HG03196 (cell line): ENCODE measurements at regions not wholly inside any gene's neighbourhood (a gene's known extent, or its start where the extent isn't known, plus 50 kb on each side); places are given as distances from the start of the nearest gene placed in this dataset.

ENCODE experiments used
- ATAC-seq: cut with Tn5 transposase; IDR thresholded peaks from one replicate; pipeline ENCODE4 v1.9.1; 2021; ENCODE audit not compliant: unreplicated experiment

GRCh38 chr2:144163592-144163991 lies 356.3 kb downstream of the ZEB2 start:
- no peak for ATAC-seq

GRCh38 chr2:144162652-144163051 lies 357.3 kb downstream of the ZEB2 start:
- ATAC-seq, result peak; percentile 55

- no peak for ATAC-seq
Measured at GRCh38 chr2:144161061-144161460, 358.9 kb downstream of the ZEB2 start.

GRCh38 chr2:144159240-144159639 lies 360.7 kb downstream of the ZEB2 start:
- ATAC-seq, result no peak

GRCh38 chr2:144158096-144158495 lies 361.8 kb downstream of the ZEB2 start:
- ATAC-seq, result no peak

GRCh38 chr2:144156736-144157640 lies 362.9 kb downstream of the ZEB2 start:
- ATAC-seq, result no peak

GRCh38 chr2:144154205-144154604 lies 365.7 kb downstream of the ZEB2 start:
- no peak for ATAC-seq

- ATAC-seq, result no peak
Measured at GRCh38 chr2:144152817-144153271, 367.1 kb downstream of the ZEB2 start.

GRCh38 chr2:144151851-144152250 lies 368.1 kb downstream of the ZEB2 start:
- ATAC-seq, result no peak

GRCh38 chr2:144151405-144151804 lies 368.5 kb downstream of the ZEB2 start:
- no peak for ATAC-seq

- no peak for ATAC-seq
Measured at GRCh38 chr2:144147356-144147755, 372.6 kb downstream of the ZEB2 start.

- no peak for ATAC-seq
Measured at GRCh38 chr2:144146876-144147275, 373.0 kb downstream of the ZEB2 start.

GRCh38 chr2:144146076-144146475 lies 373.8 kb downstream of the ZEB2 start:
- no peak for ATAC-seq

GRCh38 chr2:144143294-144144151 lies 376.4 kb downstream of the ZEB2 start:
- no peak for ATAC-seq

- ATAC-seq, result no peak
Measured at GRCh38 chr2:144140891-144141290, 379.0 kb downstream of the ZEB2 start.

GRCh38 chr2:144137705-144138428 lies 382.1 kb downstream of the ZEB2 start:
- ATAC-seq, result no peak

GRCh38 chr2:144137272-144137671 lies 382.6 kb downstream of the ZEB2 start:
- ATAC-seq, result no peak

- no peak for ATAC-seq
Measured at GRCh38 chr2:144136297-144137010, 383.5 kb downstream of the ZEB2 start.

GRCh38 chr2:144133936-144134665 lies 385.8 kb downstream of the ZEB2 start:
- no peak for ATAC-seq

GRCh38 chr2:144132357-144132756 lies 387.6 kb downstream of the ZEB2 start:
- no peak for ATAC-seq
